ENCODE measurements at regions not wholly inside any gene's neighbourhood (a gene's known extent, or its start where the extent isn't known, plus 50 kb on each side); places are given as distances from the start of the nearest gene placed in this dataset.
"Not testable (repeated sequence)": the region's sequence is repeated elsewhere in the genome, so short reads cannot be mapped to it uniquely, and the experiment has no call there.

GRCh38 chr11:121965330-121965729 is 150.7 kb downstream of the BLID start:
- no peaks in the 10 kb centered on the region for H3K36me3 ChIP-seq
- no peak overlapping the region for H3K4me3 ChIP-seq (ENCODE audit: low read depth, low read length)
- peak; percentile 56 for DNase-seq
- H3K9me3 ChIP-seq = no peaks in the 10 kb centered on the region
- no peaks in the 10 kb centered on the region for H3K27me3 ChIP-seq
- TF ChIP-seq CTCF (IDR thresholded peaks at IDR 0.05; ENCODE audit: low read depth, low read length) = no peak
- peaks cover 17% of the 10 kb centered on the region for H3K4me1 ChIP-seq

GRCh38 chr11:121964591-121964990 is 151.4 kb downstream of the BLID start:
- Histone ChIP-seq H3K27me3 (no peaks in the 10 kb centered on the region), H3K4me3 (ENCODE audit: low read depth, low read length) (no peak overlapping the region), H3K36me3 (no peaks in the 10 kb centered on the region), H3K9me3 (no peaks in the 10 kb centered on the region), H3K4me1 (peaks cover 17% of the 10 kb centered on the region)
- no peak for TF ChIP-seq CTCF (IDR thresholded peaks at IDR 0.05; ENCODE audit: low read depth, low read length)
- DNase-seq = peak; percentile 20

GRCh38 chr11:121963846-121964245 is 152.2 kb downstream of the BLID start:
- H3K27me3 ChIP-seq; H3K36me3 ChIP-seq; H3K9me3 ChIP-seq; H3K4me3 ChIP-seq (ENCODE audit: low read depth, low read length); DNase-seq: not testable (repeated sequence)
- H3K4me1 ChIP-seq = peaks cover 21% of the 10 kb centered on the region

- TF ChIP-seq CTCF (IDR thresholded peaks at IDR 0.05; ENCODE audit: low read depth, low read length) = no peak
- Histone ChIP-seq H3K4me3 (ENCODE audit: low read depth, low read length) (no peak overlapping the region), H3K36me3 (no peaks in the 10 kb centered on the region), H3K27me3 (no peaks in the 10 kb centered on the region), H3K4me1 (peaks cover 31% of the 10 kb centered on the region), H3K9me3 (no peaks in the 10 kb centered on the region)
- DNase-seq = no peak
These were observed 154.7 kb downstream of the BLID start for GRCh38 chr11:121961321-121961801.

- H3K27me3 ChIP-seq = no peaks in the 10 kb centered on the region
- H3K36me3 ChIP-seq = no peaks in the 10 kb centered on the region
- peaks cover 14% of the 10 kb centered on the region for H3K4me1 ChIP-seq
- no peak for TF ChIP-seq CTCF (IDR thresholded peaks at IDR 0.05; ENCODE audit: low read depth, low read length)
- H3K4me3 ChIP-seq (ENCODE audit: low read depth, low read length) = no peak overlapping the region
- no peak for DNase-seq
- no peaks in the 10 kb centered on the region for H3K9me3 ChIP-seq
These were observed 157.1 kb downstream of the BLID start for GRCh38 chr11:121958971-121959325.

GRCh38 chr11:121958323-121958970 is 157.6 kb downstream of the BLID start:
- no peak for DNase-seq
- no peaks in the 10 kb centered on the region for H3K36me3 ChIP-seq
- no peak overlapping the region for H3K4me3 ChIP-seq (ENCODE audit: low read depth, low read length)
- no peak for TF ChIP-seq CTCF (IDR thresholded peaks at IDR 0.05; ENCODE audit: low read depth, low read length)
- H3K4me1 ChIP-seq = peaks cover 14% of the 10 kb centered on the region
- no peaks in the 10 kb centered on the region for H3K9me3 ChIP-seq
- H3K27me3 ChIP-seq = no peaks in the 10 kb centered on the region
